NCI-H146 treated with DMSO at 0.1 percent for 48 hours (cell line): ENCODE measurements at regions not wholly inside any gene's neighbourhood (a gene's known extent, or its start where the extent isn't known, plus 50 kb on each side); places are given as distances from the start of the nearest gene placed in this dataset.
"Not testable (repeated sequence)": the region's sequence is repeated elsewhere in the genome, so short reads cannot be mapped to it uniquely, and the experiment has no call there.

Experiments used
- DNase-seq: peaks from one replicate; lab custom pipeline; 2025; ENCODE audit not compliant: unreplicated experiment; lab: John Stamatoyannopoulos, UW

- DNase-seq = not testable (repeated sequence)
Measured at GRCh38 chr14:25440382-25440781, 390.4 kb upstream of the STXBP6 start.

DNA sequence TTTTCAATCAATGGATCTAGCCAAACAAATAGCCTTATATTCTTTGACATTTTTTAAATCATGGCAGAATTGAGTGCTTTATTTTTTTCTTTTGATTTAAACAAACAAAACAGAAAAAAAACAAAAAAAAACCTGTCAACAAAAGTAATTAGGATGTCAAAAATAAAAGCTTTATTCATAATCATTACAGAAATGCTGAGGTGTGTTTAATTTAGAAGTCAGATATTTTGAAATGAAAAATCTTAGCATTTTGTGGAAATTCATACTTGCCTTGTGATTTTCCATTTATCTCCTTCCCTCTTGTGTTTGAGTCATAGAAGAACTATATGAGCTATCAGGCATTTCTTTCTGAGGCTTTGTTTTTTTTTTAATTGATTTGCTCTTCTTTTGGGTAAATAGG, 387.0 kb upstream of the STXBP6 start:
- no peak for DNase-seq

GRCh38 chr14:25436288-25436875, 386.4 kb upstream of the STXBP6 start:
- DNase-seq = no peak

DNA sequence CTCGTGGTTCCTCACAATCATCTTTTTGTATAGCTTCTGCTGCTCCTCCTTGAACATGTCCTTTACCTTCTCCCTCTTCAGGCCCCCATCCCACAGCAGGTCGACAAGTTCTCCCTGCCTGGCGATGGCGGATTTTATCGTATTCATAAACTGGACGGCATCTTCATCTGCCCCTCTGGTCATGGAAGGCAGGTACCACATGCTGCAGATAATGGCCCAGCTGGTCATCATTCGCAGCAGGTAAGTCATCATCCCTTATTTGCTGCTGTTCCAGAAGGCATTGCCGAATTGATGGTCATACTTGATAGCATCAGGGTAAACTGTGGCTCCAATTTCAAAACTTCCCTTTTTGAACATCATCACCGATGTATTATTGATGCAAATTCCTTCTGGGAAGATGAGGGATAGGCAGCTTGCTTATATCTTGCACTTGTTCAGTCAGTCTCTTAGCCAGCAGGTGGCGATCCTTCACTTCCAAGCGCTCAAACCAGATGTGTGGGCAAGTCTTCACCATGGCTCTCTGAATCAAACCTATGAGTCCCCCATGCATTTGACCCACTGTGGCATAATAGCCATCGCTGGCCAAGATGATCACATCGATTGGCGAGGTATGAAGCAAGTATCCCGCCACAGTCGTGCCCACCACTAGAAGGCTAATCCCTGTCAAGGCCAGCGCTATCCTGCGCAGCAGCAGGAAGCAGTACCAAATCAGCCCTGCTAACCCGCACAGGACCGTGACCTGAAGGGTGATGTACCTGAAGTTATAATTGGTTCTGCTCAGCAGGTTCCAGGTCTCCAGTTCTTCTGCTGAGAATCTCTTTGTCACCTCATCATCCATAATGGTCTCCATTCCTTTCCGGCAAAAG, 381.5 kb upstream of the STXBP6 start:
- no peak for DNase-seq

DNA sequence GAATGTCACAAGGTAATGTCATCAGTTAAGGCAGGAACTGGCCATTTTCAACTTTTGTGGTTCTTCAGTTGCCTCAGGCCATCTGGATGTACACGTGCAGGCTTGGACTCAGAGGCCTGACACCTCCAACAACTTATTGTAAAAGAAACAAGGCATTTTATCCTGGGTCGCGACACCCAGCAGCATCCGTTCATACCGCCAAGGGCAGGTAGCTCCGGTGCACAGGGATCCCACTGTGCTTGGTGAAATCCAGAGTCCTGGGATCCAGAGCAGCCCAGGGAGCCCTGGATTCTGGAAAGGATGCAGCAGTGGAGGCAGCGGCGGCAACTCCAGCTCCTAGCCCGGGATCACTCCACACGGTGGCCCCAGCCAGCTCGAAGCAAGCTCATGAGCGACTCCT, 380.9 kb upstream of the STXBP6 start:
- DNase-seq = no peak

DNA sequence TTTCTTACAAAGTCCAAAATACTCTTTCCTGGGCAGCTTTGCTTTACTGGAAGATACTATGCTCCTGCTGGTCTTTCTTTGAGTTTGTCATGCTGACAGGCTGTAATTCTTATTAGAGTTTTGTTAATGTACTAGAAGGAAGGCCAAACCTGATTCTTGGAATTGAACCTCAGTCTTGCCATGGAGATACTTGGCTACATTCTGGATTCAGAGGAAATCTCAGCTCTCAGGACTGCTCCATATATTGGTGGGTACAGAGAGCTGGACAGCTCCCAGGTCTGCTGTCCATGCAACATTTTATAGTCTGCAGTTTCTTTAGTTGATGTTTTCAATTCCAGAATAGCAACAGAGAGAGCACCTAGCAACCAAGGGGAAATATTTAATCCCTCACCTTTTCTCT, 363.1 kb upstream of the STXBP6 start:
- no peak for DNase-seq

GRCh38 chr14:25411781-25412757, 362.1 kb upstream of the STXBP6 start:
- DNase-seq = no peak

- DNase-seq = no peak
Measured at GRCh38 chr14:25406818-25407217, 356.9 kb upstream of the STXBP6 start.

DNA sequence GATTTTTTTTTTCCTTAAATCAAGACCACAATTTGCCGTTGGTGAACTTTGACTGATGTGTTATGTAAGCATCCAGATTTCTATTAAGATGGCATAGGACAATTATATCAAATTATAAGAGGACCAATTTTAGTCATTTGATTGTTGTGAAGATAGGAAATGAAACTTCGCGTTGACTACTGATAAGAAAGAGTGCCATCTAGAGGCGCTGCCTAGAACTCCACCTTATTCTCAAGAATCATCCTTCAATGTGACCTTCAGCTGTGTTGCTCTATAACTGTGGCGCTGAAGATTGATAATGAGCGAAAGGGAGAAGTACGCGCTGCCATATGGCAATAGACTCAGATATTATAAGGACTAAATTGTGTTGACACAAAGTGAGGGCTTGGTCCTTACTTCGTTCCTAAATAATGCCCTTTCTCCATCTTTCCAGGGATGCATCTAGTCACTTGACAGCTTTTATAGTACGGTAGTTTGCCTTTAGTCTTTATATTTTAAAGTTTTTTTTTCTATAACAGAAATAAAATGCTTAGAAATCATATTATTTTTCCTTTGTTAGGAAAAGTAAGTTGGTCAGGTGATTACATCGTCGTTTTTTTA, 350.8 kb upstream of the STXBP6 start:
- DNase-seq = peak; percentile 29

GRCh38 chr14:25396128-25396527, 346.2 kb upstream of the STXBP6 start:
- DNase-seq = no peak

DNA sequence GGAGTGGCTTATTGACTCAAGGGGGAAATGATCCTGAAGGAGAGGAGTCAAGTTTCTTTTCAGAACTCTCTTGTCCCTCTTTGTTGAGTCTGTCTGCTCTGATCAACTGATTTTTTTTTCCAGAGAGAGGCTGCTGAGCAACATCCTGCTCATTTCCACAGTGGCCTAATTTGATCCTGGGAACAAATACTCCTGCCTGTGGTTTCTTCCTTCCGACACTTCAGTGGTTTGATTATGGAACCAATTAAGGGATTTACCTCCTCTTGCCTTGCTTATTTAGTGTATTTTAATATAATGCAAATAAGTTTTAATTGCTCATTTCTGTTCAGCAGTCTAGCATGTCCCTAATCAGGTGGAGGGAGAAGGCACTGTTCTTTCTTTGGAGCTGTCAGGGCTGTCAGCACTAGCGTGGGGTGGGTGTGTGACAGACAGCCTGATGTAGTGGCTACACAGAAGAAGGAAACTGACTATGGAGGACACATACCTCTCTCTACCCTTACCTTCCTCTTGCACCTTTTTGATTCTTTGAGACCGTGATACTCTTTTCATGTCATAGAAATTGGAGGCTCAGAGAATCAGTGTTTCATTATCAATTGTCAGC, 344.9 kb upstream of the STXBP6 start:
- no peak for DNase-seq

GRCh38 chr14:25394356-25394755, 344.4 kb upstream of the STXBP6 start:
- DNase-seq = no peak

GRCh38 chr14:25389948-25390347, 340.0 kb upstream of the STXBP6 start:
- no peak for DNase-seq

DNA sequence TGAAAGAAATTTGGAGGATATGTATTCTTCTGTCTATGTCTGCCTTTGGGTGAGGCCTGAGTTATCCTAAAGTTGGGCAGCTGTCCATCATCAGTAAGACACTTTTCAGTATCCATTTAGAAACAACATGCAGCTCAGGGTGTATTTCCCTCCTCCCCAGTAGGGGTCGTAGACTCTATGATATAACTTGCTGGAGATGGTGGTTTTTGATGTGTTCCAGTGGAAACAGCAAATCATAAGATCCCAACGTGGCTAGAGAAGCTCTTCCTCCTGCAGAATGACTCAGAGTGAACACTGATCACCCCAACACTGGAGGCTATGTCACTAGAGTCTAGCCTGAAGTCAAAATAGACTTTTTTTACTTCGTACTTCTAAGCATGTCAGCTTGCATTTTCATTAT, 331.6 kb upstream of the STXBP6 start:
- DNase-seq = no peak

DNA sequence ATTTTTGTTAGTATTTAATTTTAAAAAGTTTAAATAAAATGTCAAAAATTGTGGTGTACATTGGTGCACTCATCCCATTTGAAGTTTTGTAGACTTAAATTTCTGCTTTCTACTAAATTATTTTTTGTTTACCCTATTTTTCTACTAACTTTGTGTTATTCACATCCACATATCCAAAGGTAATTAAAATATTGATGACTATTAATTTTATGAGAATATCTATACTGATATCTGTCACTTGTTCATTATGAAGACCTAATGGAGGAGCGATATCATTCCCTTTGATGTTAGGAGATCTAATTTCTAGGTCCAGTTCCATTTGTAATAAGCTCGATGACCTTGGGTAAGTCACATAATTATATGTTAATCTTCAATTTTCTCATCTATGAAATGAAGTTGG, 325.7 kb upstream of the STXBP6 start:
- no peak for DNase-seq

DNA sequence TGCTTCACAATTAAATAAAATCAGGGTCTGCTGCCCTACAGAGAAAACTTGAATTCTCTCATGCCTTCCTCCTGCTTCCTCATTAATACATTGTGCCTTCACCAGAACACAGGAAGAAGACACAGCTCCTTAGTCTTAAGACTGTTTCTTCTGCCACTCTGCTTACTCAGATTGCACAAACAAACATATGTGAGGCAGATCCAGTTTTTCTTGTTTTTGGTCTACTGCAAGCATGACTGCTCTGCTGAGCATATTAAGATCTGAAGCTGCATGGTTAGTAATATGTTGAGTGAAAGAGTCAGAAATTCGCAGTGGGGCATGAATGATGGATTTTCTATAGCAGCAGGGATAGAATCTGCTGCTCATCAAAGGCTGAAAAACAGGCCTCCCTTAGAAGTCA, 321.1 kb upstream of the STXBP6 start:
- DNase-seq = no peak

DNA sequence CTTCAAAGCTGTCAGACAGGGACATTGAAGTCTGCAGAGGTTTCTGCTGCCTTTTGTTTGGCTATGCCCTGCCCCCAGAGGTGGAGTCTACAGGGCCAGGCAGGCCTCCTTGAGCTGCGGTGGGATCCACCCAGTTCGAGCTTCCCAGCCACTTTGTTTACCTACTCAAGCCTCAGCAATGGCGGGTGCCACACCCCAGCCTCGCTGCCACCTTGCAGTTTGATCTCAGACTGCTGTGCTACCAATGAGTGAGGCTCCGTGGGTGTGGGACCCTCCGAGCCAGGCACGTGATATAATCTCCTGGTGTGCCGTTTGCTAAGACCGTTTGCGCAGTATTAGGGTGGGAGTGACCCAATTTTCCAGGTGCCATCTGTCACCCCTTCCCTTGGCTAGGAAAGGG, 320.1 kb upstream of the STXBP6 start:
- DNase-seq = not testable (repeated sequence)

GRCh38 chr14:25358330-25358729, 308.4 kb upstream of the STXBP6 start:
- DNase-seq = no peak

DNA sequence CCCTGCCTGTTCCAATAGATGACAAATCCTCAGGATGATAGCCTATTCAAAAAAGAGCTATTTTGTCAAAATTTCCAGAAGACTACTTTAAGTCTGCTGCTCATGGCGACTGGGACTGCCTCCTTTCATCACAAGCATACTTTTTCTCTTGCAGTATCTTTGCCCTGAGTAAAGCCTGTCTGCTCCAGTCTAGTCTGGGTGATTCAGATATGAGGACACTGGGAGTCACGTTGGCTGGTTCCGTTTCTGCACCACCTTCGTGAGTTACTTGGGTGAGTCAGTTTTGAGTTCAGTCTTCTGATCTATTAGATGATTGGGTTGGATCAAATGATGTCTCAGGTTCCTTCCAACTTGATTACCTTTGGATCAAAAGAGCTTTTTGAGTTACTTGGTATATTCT, 301.3 kb upstream of the STXBP6 start:
- no peak for DNase-seq

GRCh38 chr14:25350802-25351201, 300.9 kb upstream of the STXBP6 start:
- no peak for DNase-seq

GRCh38 chr14:25350021-25350420, 300.1 kb upstream of the STXBP6 start:
- no peak for DNase-seq
